Neuronal stem cell (in vitro differentiated cells): ENCODE measurements at regions not wholly inside any gene's neighbourhood (a gene's known extent, or its start where the extent isn't known, plus 50 kb on each side); places are given as distances from the start of the nearest gene placed in this dataset.

Source experiments
- DNase-seq: peaks from one replicate; pipeline ENCODE4 v3.0.0-alpha.2; 2013; ENCODE audit warnings: low spot score
- H2AFZ ChIP-seq: one replicate; pipeline ENCODE4 v1.6.1; 2013; ENCODE audit warnings: mild to moderate bottlenecking, low read length, inconsistent platforms
- H2AK5ac ChIP-seq: 2 replicates; pipeline ENCODE4 v1.6.1; 2013; ENCODE audit warnings: low read depth, mild to moderate bottlenecking, inconsistent platforms, low read length, moderate library complexity, mixed read lengths
- H2BK120ac ChIP-seq: 2 replicates; pipeline ENCODE4 v1.6.1; 2013; ENCODE audit warnings: low read depth, mild to moderate bottlenecking, inconsistent platforms, low read length, moderate library complexity, mixed read lengths
- H2BK12ac ChIP-seq: one replicate; pipeline ENCODE4 v1.6.1; 2013; ENCODE audit warnings: low read length, inconsistent platforms
- H2BK15ac ChIP-seq: 2 replicates; pipeline ENCODE4 v1.6.1; 2013; ENCODE audit warnings: mild to moderate bottlenecking, low read length, inconsistent platforms, mixed read lengths
- H2BK5ac ChIP-seq: one replicate; pipeline ENCODE4 v1.6.1; 2013; ENCODE audit warnings: inconsistent platforms, mild to moderate bottlenecking, low read length, moderate library complexity
- H3K14ac ChIP-seq: one replicate; pipeline ENCODE4 v1.6.1; 2013; ENCODE audit warnings: low read length, inconsistent platforms
- H3K18ac ChIP-seq: 2 replicates; pipeline ENCODE4 v1.6.1; 2013; ENCODE audit warnings: low read length, inconsistent platforms
- H3K23ac ChIP-seq: 2 replicates; pipeline ENCODE4 v1.6.1; 2013; ENCODE audit warnings: low read depth, mild to moderate bottlenecking, mixed read lengths, low read length, inconsistent platforms; ENCODE audit not compliant: poor library complexity
- H3K27ac ChIP-seq: replicated peaks from 3 replicates; pipeline ENCODE4 v1.5.1; 2013; ENCODE audit warnings: low read length, inconsistent platforms
- H3K27me3 ChIP-seq, 3 experiments: 2 replicates each; pipeline ENCODE4 v1.6.1; 2013; ENCODE audit warnings: low read length in 3 of 3, mild to moderate bottlenecking in 2 of 3, inconsistent platforms in 1 of 3, low read depth in 1 of 3, mixed read lengths in 1 of 3, moderate library complexity in 1 of 3; ENCODE audit not compliant: control insufficient read depth in 3 of 3, insufficient read depth in 3 of 3
- H3K36me3 ChIP-seq, 2 donors: replicated peaks in 1 of 2; 2 replicates each; pipeline ENCODE4 v1.6.1; 2013; ENCODE audit warnings: low read length in 2 of 2; ENCODE audit not compliant: control insufficient read depth in 2 of 2, insufficient read depth in 2 of 2
- H3K4ac ChIP-seq: 2 replicates; pipeline ENCODE4 v1.6.1; 2013; ENCODE audit warnings: inconsistent platforms, mild to moderate bottlenecking, low read length, moderate library complexity
- H3K4me1 ChIP-seq, 2 donors: 1 replicate in 1 of 2; 2 replicates in 1 of 2; pipeline ENCODE4 v1.6.1; 2013; ENCODE audit warnings: low read length in 2 of 2, low read depth in 1 of 2; ENCODE audit not compliant: control insufficient read depth in 2 of 2, insufficient read depth in 1 of 2
- H3K4me2 ChIP-seq: one replicate; pipeline ENCODE4 v1.6.1; 2013; ENCODE audit warnings: mild to moderate bottlenecking, low read length, inconsistent platforms; ENCODE audit not compliant: insufficient read depth, poor library complexity, severe bottlenecking
- H3K4me3 ChIP-seq, 2 donors: 2 replicates each; pipeline ENCODE4 v1.5.1; 2013; ENCODE audit warnings: low read length in 2 of 2, mild to moderate bottlenecking in 2 of 2, inconsistent platforms in 1 of 2, moderate library complexity in 1 of 2
- H3K79me1 ChIP-seq: one replicate; pipeline ENCODE4 v1.6.1; 2013; ENCODE audit warnings: low read depth, mild to moderate bottlenecking, inconsistent platforms, low read length, moderate library complexity
- H3K9ac ChIP-seq: one replicate; pipeline ENCODE4 v1.6.1; 2013; ENCODE audit warnings: mild to moderate bottlenecking, low read depth, low read length, inconsistent platforms; ENCODE audit not compliant: poor library complexity
- H3K9me3 ChIP-seq, 2 donors: replicated peaks in 1 of 2; 2 replicates each; pipeline versions ENCODE3 to v1.6.1; 2013; ENCODE audit warnings: low read length in 2 of 2, mild to moderate bottlenecking in 2 of 2, inconsistent platforms in 1 of 2, low read depth in 1 of 2, mixed read lengths in 1 of 2, moderate library complexity in 1 of 2; ENCODE audit not compliant: control insufficient read depth in 2 of 2, insufficient read depth in 1 of 2
- H4K8ac ChIP-seq: one replicate; pipeline ENCODE4 v1.6.1; 2013; ENCODE audit warnings: low read depth, mild to moderate bottlenecking, inconsistent platforms, low read length, moderate library complexity
- H4K91ac ChIP-seq: one replicate; pipeline ENCODE4 v1.6.1; 2013; ENCODE audit warnings: low read length, low read depth, mild to moderate bottlenecking, inconsistent platforms; ENCODE audit not compliant: poor library complexity
- WGBS, 2 donors: extraction: QIAGEN DNeasy Blood & Tissue Kit; methylation state at CpG; one replicate each; pipeline ENCODE4 v1.1.7; 2013; ENCODE audit warnings: missing lambda C conversion rate in 2 of 2, mixed read lengths in 1 of 2; ENCODE audit not compliant: insufficient read length in 2 of 2, insufficient replicate concordance in 1 of 2; ENCODE audit errors: extremely low coverage in 2 of 2; 5-methylcytosine and 5-hydroxymethylcytosine counted together

DNA sequence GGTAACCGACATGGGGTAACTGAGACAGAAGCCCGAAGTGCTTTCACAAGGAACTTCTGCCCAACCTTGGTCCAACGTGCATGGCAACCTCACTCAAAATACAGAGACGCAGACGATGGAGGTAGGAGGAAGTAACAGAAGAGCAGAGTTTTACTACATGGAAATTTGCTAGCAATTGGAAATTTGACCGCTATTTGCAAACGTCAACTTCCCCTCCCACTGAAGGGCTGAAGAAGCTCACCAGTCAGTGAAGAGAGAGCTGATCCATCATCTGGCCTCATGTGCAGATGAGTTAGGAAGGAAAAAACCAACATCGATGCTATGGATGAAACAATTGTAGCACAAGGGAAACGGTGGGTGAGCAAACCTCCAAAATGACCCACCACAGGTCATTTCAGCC lies 196.7 kb downstream of the RGS3 start:
- Histone ChIP-seq H2BK120ac (no peak overlapping the region), H3K36me3 (no peaks in the 10 kb centered on the region), H3K4me2 (no peak overlapping the region), H3K14ac (no peak overlapping the region), H4K8ac (no peak overlapping the region), H2BK15ac (no peak overlapping the region), H3K9ac (no peak overlapping the region), H2BK5ac (no peak overlapping the region), H3K23ac (no peak overlapping the region), H3K79me1 (no peaks in the 10 kb centered on the region), H4K91ac (no peak overlapping the region), H3K4me1 (peaks cover under 1 to 9% of the 10 kb centered on the region in 2 donors), H3K9me3 (no peaks in the 10 kb centered on the region), H3K27me3 (peaks cover 0 to 7% (median 0%) of the 10 kb centered on the region in 3 experiments), H2BK12ac (no peak overlapping the region), H3K4me3 (no peak overlapping the region), H3K4ac (no peak overlapping the region), H2AFZ (no peak overlapping the region), H2AK5ac (no peak overlapping the region), H3K27ac (no peak overlapping the region), H3K18ac (no peak overlapping the region)
- no peak for DNase-seq
- no CpG with 5 or more reads among the region's 9 CpGs for WGBS, 2 donors

DNA sequence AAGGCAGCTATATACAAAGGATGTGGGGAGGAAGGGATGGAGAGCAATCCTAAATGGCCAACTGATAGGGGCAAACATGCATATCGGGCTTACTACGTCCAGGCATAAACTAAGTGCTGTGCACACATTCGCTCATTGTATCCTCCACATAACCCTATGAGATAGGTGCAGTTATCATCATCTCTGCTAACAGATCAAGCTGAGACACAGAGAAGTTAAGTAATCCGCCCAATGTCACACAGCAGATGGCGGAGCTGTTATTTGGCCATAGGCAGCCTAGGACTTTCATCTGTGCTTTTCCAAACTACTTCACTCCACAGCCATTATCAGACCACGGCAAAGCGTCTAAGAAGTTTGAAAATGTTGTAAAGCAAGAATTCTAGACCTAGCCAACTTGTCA lies 197.5 kb downstream of the RGS3 start:
- no peaks in the 10 kb centered on the region for H3K36me3 ChIP-seq

DNA sequence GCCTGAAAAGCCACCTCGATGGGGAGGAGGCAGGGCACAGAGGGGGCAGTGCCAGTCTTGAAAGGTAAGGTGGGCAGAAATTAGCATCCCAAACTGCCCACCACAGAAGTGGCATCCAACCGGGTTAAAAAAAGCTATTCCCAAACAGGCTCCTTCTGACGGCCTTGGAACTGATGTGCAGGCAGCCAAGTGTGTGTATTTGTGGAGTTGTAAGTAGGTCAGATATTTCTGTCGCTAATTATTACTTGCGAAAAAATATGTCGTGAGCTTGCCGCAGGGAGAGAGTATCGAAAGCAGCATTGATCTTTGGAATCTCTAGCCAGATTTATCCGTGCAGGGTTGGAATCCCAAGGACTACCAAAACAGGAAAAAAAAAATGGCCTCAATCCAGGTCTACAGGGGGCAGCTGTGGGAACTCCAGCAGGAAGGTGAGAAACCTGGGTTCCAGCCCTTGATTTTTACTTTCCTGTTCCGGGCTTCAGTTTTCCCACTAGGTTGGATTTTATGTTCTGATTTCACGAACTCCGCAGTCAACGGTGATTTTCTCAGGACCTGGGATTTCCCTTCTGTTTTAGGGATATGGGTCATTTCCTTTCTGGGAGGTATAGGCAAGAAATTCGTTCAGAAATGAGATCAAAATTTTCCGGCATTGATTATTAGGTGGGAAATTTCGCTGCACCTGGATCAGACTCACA lies 200.8 kb downstream of the RGS3 start:
- H3K23ac ChIP-seq = no peak overlapping the region
- H3K4ac ChIP-seq = no peak overlapping the region
- H2AFZ ChIP-seq = no peak overlapping the region
- H3K27ac ChIP-seq = no peak overlapping the region
- H4K8ac ChIP-seq = no peak overlapping the region
- H3K4me2 ChIP-seq = no peak overlapping the region
- no peak overlapping the region for H2BK15ac ChIP-seq
- no peak overlapping the region for H2BK5ac ChIP-seq
- no peak overlapping the region for H3K9ac ChIP-seq
- H3K18ac ChIP-seq = no peak overlapping the region
- H4K91ac ChIP-seq = no peak overlapping the region
- H3K4me1 ChIP-seq = no peaks in the 10 kb centered on the region
- H2BK120ac ChIP-seq = no peak overlapping the region
- no peak overlapping the region for H2AK5ac ChIP-seq
- H3K4me3 ChIP-seq = no peak overlapping the region
- peaks cover 0 to 7% (median 0%) of the 10 kb centered on the region in 3 experiments for H3K27me3 ChIP-seq
- DNase-seq = no peak
- H3K79me1 ChIP-seq = no peaks in the 10 kb centered on the region
- WGBS, 2 donors = no CpG with 5 or more reads among the region's 16 CpGs
- no peak overlapping the region for H2BK12ac ChIP-seq
- H3K9me3 ChIP-seq = no peaks in the 10 kb centered on the region
- H3K36me3 ChIP-seq = no peaks in the 10 kb centered on the region
- H3K14ac ChIP-seq = no peak overlapping the region

More for the DNA sequence above, 197.5 kb downstream of the RGS3 start:
- no peak overlapping the region for H3K18ac ChIP-seq
- no peak overlapping the region for H4K8ac ChIP-seq
- no peak overlapping the region for H2BK12ac ChIP-seq
- no peak overlapping the region for H2AK5ac ChIP-seq
- H3K9me3 ChIP-seq = no peaks in the 10 kb centered on the region
- DNase-seq = no peak
- no peak overlapping the region for H3K14ac ChIP-seq
- no peak overlapping the region for H3K4me3 ChIP-seq
- H3K23ac ChIP-seq = no peak overlapping the region
- H2BK5ac ChIP-seq = no peak overlapping the region
- no peak overlapping the region for H2AFZ ChIP-seq
- H3K9ac ChIP-seq = no peak overlapping the region
- no peak overlapping the region for H3K4me2 ChIP-seq
- no peak overlapping the region for H2BK15ac ChIP-seq
- no CpG with 5 or more reads among the region's 7 CpGs for WGBS, 2 donors
- no peak overlapping the region for H3K4ac ChIP-seq
- H4K91ac ChIP-seq = no peak overlapping the region
- no peaks in the 10 kb centered on the region for H3K79me1 ChIP-seq
- peaks cover 0 to 7% (median 0%) of the 10 kb centered on the region in 3 experiments for H3K27me3 ChIP-seq
- peaks cover 0 to 8% of the 10 kb centered on the region in 2 donors for H3K4me1 ChIP-seq
- H3K27ac ChIP-seq = no peak overlapping the region
- H2BK120ac ChIP-seq = no peak overlapping the region

DNA sequence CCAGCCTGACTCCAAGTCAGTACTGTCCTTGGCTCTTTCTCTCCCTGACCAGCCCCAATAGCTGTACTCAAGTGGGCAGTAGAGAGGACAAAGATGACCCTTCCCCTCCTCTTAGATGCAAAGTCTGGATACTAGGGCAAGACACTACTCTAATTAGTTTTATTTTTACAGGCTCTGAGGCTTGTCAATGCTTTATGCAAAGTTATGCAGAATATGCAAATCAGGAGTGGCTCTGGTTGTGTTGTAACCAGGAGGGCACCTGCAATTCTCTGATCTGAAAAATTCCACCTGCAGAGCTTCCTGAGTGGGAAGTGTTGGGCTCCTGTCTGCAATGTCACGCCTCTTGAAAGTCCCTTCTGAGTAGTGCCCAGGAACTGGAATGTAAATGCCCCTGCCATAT lies 201.5 kb downstream of the RGS3 start:
- H2BK120ac ChIP-seq = no peak overlapping the region
- H3K79me1 ChIP-seq = no peaks in the 10 kb centered on the region
- WGBS, 2 donors = no CpG with 5 or more reads among the region's 1 CpG
- H3K18ac ChIP-seq = no peak overlapping the region
- no peak overlapping the region for H3K9ac ChIP-seq
- no peak overlapping the region for H3K4me3 ChIP-seq
- no peak overlapping the region for H2AFZ ChIP-seq
- H3K36me3 ChIP-seq = no peaks in the 10 kb centered on the region
- H3K27me3 ChIP-seq = peaks cover 0 to 7% (median 0%) of the 10 kb centered on the region in 3 experiments
- H4K91ac ChIP-seq = no peak overlapping the region
- H3K23ac ChIP-seq = no peak overlapping the region
- no peak overlapping the region for H3K14ac ChIP-seq
- no peaks in the 10 kb centered on the region for H3K4me1 ChIP-seq
- H2AK5ac ChIP-seq = no peak overlapping the region
- H2BK5ac ChIP-seq = no peak overlapping the region
- peaks cover 0 to 1% of the 10 kb centered on the region in 2 donors for H3K9me3 ChIP-seq
- no peak overlapping the region for H2BK15ac ChIP-seq
- no peak overlapping the region for H3K4ac ChIP-seq
- H3K27ac ChIP-seq = no peak overlapping the region
- no peak overlapping the region for H4K8ac ChIP-seq
- H3K4me2 ChIP-seq = no peak overlapping the region
- DNase-seq = no peak
- H2BK12ac ChIP-seq = no peak overlapping the region
